ENCODE measurements at regions not wholly inside any gene's neighbourhood (a gene's known extent, or its start where the extent isn't known, plus 50 kb on each side); places are given as distances from the start of the nearest gene placed in this dataset.

- Histone ChIP-seq H3K9me3 (no peaks in the 10 kb centered on the region), H3K4me1 (no peaks in the 10 kb centered on the region), H3K27ac (no peak overlapping the region), H3K27me3 (no peaks in the 10 kb centered on the region), H3K36me3 (no peaks in the 10 kb centered on the region), H3K4me3 (no peak overlapping the region)
- no peak for DNase-seq
- intact Hi-C loops (cut with DNase I): no loop called here
- no peak for TF ChIP-seq POLR2AphosphoS5 (IDR thresholded peaks at IDR 0.05)
- no peak for TF ChIP-seq EP300 (IDR thresholded peaks at IDR 0.05)
- no peak for TF ChIP-seq POLR2A (IDR thresholded peaks at IDR 0.05)
- TF ChIP-seq, protein P1, sequence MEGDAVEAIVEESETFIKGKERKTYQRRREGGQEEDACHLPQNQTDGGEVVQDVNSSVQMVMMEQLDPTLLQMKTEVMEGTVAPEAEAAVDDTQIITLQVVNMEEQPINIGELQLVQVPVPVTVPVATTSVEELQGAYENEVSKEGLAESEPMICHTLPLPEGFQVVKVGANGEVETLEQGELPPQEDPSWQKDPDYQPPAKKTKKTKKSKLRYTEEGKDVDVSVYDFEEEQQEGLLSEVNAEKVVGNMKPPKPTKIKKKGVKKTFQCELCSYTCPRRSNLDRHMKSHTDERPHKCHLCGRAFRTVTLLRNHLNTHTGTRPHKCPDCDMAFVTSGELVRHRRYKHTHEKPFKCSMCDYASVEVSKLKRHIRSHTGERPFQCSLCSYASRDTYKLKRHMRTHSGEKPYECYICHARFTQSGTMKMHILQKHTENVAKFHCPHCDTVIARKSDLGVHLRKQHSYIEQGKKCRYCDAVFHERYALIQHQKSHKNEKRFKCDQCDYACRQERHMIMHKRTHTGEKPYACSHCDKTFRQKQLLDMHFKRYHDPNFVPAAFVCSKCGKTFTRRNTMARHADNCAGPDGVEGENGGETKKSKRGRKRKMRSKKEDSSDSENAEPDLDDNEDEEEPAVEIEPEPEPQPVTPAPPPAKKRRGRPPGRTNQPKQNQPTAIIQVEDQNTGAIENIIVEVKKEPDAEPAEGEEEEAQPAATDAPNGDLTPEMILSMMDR (IDR thresholded peaks at IDR 0.05): no peak
Observed at GRCh38 chr20:11492386-11492785, 425.3 kb upstream of the BTBD3 start.

DNA sequence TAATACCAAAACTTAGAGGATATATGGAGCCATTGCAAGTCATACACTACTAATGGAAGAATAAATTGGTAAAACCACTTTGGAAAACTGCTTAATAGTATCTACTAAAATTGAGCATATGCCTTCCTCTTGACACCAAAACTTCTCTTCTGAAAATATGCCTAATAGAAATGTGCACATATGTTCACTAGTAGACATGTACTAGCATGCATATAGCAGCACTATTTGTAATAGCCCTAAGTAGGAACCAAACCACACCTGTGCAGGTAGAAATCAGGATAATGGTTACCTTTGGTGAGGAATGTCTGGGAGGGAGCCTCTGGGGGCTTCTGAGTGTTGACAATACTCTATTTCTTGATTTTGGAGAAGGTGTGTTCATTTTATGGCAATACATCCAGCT, 424.8 kb upstream of the BTBD3 start:
- TF ChIP-seq POLR2AphosphoS5 (IDR thresholded peaks at IDR 0.05) (no peak), POLR2A (IDR thresholded peaks at IDR 0.05) (no peak), EP300 (IDR thresholded peaks at IDR 0.05) (no peak)
- TF ChIP-seq, protein P1 (IDR thresholded peaks at IDR 0.05): no peak
- intact Hi-C loops (cut with DNase I): no loop called here
- H3K4me3 ChIP-seq: no peak overlapping the region
- no peak overlapping the region for H3K27ac ChIP-seq
- no peaks in the 10 kb centered on the region for H3K4me1 ChIP-seq
- H3K9me3 ChIP-seq: no peaks in the 10 kb centered on the region
- no peaks in the 10 kb centered on the region for H3K27me3 ChIP-seq
- H3K36me3 ChIP-seq: no peaks in the 10 kb centered on the region
- DNase-seq: no peak

GRCh38 chr20:11496380-11496779, 421.3 kb upstream of the BTBD3 start:
- H3K27me3 ChIP-seq: no peaks in the 10 kb centered on the region
- no peaks in the 10 kb centered on the region for H3K9me3 ChIP-seq
- H3K36me3 ChIP-seq: no peaks in the 10 kb centered on the region
- peaks cover 0 to 13% (median 2%) of the 10 kb centered on the region in 4 donors for H3K4me1 ChIP-seq
- H3K4me3 ChIP-seq: no peak overlapping the region
- DNase-seq: no peak
- intact Hi-C loops (cut with DNase I): no loop called here
- no peak overlapping the region for H3K27ac ChIP-seq
- TF ChIP-seq POLR2A (IDR thresholded peaks at IDR 0.05): no peak
- WGBS, 2 donors: 32 to 56% methylated on average over 2 of the region's 2 CpGs

GRCh38 chr20:11497545-11497944, 420.1 kb upstream of the BTBD3 start:
- H3K27me3 ChIP-seq: no peaks in the 10 kb centered on the region
- WGBS, 2 donors: 91 to 93% methylated on average over 1 of the region's 1 CpG
- H3K9me3 ChIP-seq: no peaks in the 10 kb centered on the region
- TF ChIP-seq POLR2AphosphoS5 (IDR thresholded peaks at IDR 0.05) (no peak), POLR2A (IDR thresholded peaks at IDR 0.05) (no peak), EP300 (IDR thresholded peaks at IDR 0.05) (no peak)
- TF ChIP-seq, protein P1 (IDR thresholded peaks at IDR 0.05): no peak
- DNase-seq: no peak
- H3K4me3 ChIP-seq: no peak overlapping the region
- H3K4me1 ChIP-seq: peaks cover 0 to 13% (median 2%) of the 10 kb centered on the region in 4 donors
- H3K36me3 ChIP-seq: no peaks in the 10 kb centered on the region
- H3K27ac ChIP-seq: no peak overlapping the region
- intact Hi-C loops (cut with DNase I): no loop called here

- DNase-seq: no peak
- intact Hi-C loops (cut with DNase I): no loop called here
- TF ChIP-seq, protein P1 (IDR thresholded peaks at IDR 0.05): no peak
- no peak for TF ChIP-seq POLR2AphosphoS5 (IDR thresholded peaks at IDR 0.05)
- TF ChIP-seq POLR2A (IDR thresholded peaks at IDR 0.05): no peak
- no peak for TF ChIP-seq EP300 (IDR thresholded peaks at IDR 0.05)
- Histone ChIP-seq H3K4me3 (no peak overlapping the region), H3K4me1 (peaks cover 0 to 13% (median 2%) of the 10 kb centered on the region in 4 donors), H3K36me3 (no peaks in the 10 kb centered on the region), H3K9me3 (no peaks in the 10 kb centered on the region), H3K27ac (no peak overlapping the region), H3K27me3 (no peaks in the 10 kb centered on the region)
- 79 to 83% methylated on average over 6 of the region's 6 CpGs for WGBS, 2 donors
Observed at GRCh38 chr20:11499101-11499634, 418.5 kb upstream of the BTBD3 start.

All from sigmoid colon (tissue), 6 donors.